IPS DF 19.7 (cell line): ENCODE measurements at regions not wholly inside any gene's neighbourhood (a gene's known extent, or its start where the extent isn't known, plus 50 kb on each side); places are given as distances from the start of the nearest gene placed in this dataset.
"Not testable (repeated sequence)": the region's sequence is repeated elsewhere in the genome, so short reads cannot be mapped to it uniquely, and the experiment has no call there.

Experiments used
- DNase-seq: peaks from one replicate; pipeline ENCODE4 v3.0.0-alpha.2; 2013; ENCODE audit warnings: low read depth, low spot score

GRCh38 chr16:85512808-85513115 lies 100.4 kb upstream of the GSE1 start:
- DNase-seq: no peak

GRCh38 chr16:85513180-85513579 lies 99.9 kb upstream of the GSE1 start:
- DNase-seq: no peak

DNA sequence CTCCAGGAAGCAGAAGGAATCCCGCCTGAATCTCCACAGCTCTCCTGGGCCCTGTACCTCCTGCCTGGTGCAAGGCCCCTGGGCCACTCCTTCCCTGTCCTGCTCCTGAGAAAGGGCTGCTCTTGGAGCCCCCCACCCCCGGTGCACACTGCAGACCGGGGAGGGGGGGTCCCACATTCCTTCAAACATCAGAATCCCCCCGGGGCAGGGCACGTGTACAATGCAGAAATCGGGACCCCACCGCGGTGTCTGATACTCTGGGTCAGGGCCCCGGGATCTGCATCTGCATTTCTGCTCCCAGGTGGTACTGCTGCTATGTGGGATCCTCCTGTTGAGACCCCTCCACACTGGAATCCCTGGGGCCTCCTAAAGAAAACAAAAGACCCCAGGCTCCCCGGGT lies 99.5 kb upstream of the GSE1 start:
- DNase-seq: no peak

DNA sequence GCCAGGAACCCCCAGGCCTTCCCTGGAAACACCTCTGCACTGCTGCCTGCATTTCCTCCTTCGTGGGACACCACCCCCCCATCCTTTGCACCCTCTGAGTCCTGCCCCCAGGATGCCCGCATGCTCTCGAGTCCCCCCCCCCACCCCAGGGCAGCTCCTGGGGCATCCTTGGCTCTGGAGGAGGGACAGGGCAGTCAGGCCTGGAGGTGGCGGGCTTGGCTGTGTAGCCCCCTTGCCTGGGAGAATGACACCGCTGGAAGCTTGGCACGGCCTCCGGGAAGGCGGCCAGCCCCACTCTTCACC lies 98.9 kb upstream of the GSE1 start:
- DNase-seq: no peak

DNA sequence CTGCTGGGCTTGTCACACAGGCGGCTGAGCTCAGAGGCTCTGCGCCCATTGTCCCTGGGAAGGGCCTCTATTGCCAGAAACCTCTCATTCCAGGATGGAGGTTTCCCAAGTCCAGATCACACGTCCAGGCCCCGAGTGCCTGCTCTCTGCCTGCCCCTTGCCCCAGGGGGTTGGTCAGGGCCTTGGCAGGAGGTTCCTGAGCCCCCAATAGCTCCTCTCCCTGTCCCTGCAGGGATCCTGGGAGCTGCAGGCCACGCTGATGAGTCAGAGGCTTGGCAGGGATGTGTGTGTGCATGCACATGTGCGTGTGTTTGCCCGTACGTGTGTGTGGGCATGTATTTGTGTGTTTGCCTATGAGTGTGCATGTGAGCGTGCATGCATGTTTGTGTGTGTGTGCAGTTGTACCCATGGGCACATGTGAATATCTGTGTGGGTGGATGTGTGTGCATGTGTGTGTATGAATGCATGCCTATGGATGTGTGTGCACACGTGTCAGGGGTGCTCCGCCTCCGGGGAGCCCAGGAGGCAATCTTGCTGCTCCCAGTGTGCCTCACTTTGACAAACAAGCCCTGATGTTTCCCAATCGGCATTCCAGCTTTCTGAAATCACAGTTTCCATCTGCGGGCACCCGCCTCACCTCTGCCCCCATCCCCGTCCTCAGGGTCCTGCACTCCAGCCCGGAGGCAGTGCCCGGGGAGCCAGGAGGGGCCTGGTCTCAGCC lies 98.4 kb upstream of the GSE1 start:
- no peak for DNase-seq

GRCh38 chr16:85515319-85515745 lies 97.8 kb upstream of the GSE1 start:
- DNase-seq: no peak

GRCh38 chr16:85515830-85516397 lies 97.2 kb upstream of the GSE1 start:
- DNase-seq: no peak

DNA sequence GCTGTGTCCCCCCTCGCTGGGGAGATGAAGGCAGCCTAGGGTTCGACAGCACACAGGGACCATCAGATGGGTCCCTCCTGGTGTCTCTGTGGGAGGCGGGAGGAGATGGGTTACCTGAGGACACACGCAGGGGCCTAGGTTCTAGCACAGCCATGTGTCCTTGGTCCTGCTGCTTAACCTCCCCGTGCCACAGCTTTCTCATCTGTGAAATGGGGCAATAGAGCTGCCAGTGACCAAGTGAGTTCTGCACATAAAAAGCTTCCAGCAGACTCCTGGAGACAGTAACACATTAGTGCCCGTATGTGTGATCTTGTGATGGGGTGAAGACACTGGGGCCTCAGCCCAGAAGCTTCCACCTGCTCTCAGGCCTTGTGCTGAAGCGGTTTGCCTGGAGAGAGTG lies 96.0 kb upstream of the GSE1 start:
- DNase-seq: no peak

GRCh38 chr16:85517563-85518179 lies 95.5 kb upstream of the GSE1 start:
- DNase-seq: no peak

- no peak for DNase-seq
These were observed 94.6 kb upstream of the GSE1 start for GRCh38 chr16:85518398-85519049.

GRCh38 chr16:85519050-85519440 lies 94.1 kb upstream of the GSE1 start:
- DNase-seq: not testable (repeated sequence)

DNA sequence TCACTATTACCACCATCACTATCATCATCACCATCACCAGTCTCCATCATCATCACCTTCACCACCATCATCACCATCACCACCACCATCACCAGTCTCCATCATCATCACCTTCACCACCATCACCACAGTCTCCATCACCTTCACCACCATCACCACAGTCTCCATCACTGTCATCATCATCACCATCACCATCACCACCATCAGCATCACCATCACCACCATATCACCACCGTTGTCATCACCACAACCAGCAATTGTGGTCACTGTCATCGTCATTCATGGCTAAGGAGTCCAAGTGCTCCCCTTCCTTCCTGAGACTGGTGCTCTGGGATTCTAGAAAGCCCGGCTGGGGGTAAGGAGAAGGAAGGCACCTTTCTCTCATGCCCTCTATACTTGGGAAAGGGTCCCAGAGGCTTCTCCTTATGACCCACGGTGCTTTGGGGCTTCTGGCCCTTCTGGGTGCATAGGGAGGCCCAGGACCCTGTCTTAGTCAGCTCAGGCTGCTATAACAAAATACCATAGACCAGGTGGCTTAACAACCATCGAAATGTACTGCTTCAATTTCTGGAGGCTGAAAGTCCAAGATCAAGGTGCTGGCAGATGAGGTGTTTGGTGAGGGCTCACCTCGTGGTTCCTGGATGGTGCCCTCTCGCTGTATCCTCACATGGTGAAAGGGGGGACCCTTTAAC lies 93.4 kb upstream of the GSE1 start:
- DNase-seq: no peak

GRCh38 chr16:85520853-85521521 lies 92.1 kb upstream of the GSE1 start:
- DNase-seq: no peak

DNA sequence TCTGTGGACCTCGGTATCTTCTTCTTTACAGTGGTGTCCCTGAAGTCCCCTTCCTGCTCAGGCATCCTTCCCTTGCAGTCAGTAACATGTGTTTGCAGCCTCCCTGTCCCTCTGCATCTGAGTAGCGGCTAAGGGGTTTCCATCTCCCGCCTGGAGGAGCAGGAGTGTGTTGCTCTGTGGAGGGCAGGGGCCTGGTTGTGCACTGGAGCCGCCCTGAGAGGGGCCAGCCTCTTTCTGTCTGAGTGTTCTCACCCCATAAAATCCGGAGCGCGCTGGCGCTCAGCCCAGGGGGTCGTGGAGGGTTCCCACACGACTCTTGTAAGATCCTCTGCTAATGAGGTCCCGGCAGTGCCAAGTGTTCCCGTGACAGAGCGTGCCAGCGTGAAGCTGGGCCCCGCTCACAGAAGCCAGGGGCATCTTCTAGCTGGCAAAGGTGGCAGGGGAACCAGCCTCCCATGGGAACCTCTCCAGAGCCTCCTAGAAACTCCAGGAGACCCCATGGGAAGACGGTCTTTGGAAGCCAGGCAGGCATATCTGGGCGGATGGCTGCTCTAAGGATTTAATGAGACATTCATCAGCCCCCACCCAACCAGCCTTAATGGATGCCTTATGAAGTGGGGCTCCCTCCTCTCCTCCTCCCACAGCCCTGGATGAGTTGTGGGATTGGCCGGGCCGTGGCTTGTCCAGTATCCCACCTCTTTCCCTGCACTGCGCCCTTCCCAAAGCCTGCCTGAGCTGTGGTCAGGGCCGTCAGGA lies 91.4 kb upstream of the GSE1 start:
- no peak for DNase-seq

- DNase-seq: no peak
These were observed 90.7 kb upstream of the GSE1 start for GRCh38 chr16:85522308-85522841.

DNA sequence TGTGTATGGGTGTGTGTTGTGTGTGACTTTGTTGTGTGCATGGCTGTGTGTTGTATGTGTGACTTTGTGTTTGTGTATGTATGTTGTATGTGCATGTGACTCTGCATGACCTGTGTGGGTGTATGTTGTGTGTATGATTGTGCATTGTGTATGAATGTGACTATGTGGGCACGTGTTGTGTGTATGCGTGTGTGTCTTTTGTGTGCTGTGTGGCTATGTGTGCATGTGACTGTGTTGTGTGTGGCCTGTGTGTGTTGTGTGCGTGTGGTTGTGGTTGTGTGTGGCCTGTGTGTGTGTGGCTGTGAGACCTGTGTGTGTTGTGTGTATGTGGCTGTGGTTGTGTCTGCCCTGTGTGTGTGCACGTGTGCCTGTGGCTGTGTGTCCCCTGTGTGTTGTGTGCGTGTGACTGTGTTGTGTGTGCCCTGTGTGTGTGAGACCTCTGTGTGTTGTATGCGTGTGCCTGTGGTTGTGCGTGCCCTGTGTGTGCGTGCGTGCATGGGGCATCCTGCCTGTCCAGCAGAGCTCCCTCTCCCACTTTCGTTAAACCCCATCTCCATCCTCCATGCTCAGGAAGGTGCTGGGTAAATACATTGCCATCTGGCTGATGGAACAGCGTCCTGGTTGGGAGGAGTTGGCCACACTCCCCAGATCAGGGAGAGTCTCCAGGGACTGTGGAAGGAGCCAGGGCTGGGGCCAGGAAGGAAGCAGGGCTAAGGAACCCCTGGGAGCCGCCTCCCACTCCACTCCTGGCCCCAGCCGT lies 90.1 kb upstream of the GSE1 start:
- DNase-seq: no peak

DNA sequence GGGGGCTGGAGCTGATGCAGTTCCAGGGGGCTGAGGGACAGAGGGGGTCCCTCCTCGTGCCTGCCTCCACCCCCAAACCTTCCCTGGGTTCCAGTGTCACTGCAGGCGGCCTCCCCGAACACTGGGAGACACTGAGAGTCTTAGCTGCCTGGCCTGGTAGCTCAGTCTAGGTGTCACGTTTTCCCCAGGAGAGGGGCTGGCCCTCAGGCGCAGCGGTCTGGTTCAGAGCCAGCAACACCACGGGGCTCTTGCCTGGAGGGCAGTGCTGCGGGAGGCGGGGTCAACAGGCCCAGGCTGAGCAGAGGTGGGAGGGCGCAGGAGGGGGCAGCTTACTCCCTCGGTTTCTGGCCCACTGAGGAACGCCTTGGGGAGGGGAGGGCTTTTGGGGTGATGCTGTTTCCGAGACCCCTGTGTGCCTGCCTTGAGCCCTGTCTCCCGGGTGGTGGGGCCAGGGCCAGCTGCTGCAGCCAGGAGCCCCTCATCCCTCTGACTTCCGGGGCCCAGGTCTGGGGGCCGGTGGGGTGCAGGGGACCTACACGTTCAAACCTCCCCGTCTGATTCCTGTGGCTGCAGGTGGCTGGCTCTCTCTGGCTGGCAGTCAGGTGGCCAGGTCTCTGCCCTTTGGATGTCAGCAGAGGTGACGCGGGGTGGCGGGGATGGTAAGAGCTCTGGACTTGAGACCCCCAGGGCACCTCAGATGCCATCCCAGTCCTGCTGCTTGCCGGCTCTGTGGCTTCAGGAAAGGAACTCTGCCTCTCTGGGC lies 89.3 kb upstream of the GSE1 start:
- DNase-seq: no peak

DNA sequence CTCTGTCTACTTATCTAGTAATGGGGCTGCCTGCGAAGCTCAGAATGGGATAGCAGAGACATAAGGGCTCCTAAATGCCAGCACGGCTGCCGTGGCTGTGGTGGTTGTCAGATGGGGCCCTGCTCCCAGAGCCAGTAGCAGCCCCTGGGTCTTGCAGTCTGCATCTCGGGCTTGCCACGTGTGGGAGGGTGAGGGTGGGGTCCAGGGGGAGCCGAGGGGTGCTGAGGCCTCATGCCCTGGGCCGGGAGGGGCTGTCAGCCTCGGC lies 88.8 kb upstream of the GSE1 start:
- no peak for DNase-seq

GRCh38 chr16:85524630-85525419 lies 88.3 kb upstream of the GSE1 start:
- DNase-seq: no peak
